ENCODE measurements at regions not wholly inside any gene's neighbourhood (a gene's known extent, or its start where the extent isn't known, plus 50 kb on each side); places are given as distances from the start of the nearest gene placed in this dataset.

DNA sequence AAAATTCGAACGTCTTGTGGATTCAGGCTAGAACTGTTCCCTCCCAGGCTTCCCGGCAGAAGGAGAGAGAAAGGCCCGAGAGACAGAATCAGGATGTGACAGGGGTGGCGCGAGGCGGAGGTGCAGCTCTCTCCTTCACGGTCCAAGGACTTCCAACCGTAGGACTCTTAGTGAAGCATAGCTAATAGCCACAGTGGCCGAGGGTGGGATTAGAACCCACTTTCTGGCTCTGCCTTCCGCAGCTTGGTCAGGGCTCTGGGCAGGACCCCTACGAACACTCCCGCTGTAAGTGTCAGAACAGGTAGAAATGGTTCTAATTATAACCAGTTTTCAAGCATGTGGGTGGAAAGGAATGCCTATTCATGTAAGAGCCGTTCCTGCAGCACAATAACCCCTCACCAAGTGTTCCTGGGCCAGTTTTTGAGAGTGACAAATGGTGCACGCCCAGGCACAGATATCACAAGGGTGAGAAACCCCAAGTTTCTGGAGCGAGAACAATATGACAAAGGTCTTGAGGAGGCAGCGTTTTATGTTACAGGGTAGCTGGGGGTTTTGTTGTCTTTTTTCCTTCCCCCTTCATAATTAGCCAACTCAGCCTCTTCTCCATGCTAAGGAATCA, 86.4 kb downstream of the SYF2 start:
- ATAC-seq (ENCODE audit: low read depth) (no peak), DNase-seq (no peak)
- H3K4me1 Mint-ChIP-seq, result peaks cover 7% of the 10 kb centered on the region
- no peak overlapping the region for H3K4me3 Mint-ChIP-seq
- H3K9me3 Mint-ChIP-seq, result no peaks in the 10 kb centered on the region
- POLR2A ChIA-PET, result no interaction called here
- H3K27me3 Mint-ChIP-seq, result peaks cover 29% of the 10 kb centered on the region
- H3K36me3 Mint-ChIP-seq, result no peaks in the 10 kb centered on the region
- H3K27ac Mint-ChIP-seq, result no peak overlapping the region

DNA sequence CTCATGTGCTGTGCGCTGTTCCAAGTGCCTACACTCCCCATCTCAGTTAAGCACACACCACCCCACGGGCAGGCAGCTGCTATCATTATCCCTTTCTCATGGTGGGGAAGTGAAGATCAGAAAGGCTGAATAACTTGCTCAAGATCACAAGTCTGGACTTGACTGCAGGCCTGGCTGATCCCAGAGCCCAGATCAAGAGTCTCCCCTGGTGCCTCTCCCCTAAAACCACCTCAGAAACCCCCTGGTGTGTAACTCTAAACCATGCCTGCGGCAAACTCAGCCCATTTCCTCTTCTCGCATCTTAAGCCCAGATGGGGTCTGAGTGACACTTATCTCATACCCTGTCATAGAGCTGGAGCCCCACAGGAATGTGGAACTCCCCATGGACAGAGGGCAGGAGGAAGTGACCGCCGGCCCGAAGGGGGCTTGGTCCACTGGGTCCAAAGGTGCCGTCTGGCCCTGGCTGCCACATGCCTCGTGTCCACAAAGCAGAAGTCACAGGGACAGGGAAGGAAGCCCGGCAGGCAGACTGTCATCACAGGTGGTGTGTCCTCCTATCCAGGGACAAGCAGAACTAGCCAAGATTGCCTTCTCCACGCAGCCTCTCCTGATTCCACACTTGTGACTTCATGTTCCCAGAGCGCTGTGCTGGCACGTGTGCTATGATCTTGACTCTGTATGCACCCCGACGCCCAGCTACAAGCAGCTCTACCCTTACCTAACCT, 92.1 kb downstream of the SYF2 start:
- Mint-ChIP-seq H3K9me3 (no peaks in the 10 kb centered on the region), H3K36me3 (no peaks in the 10 kb centered on the region), H3K4me1 (peaks cover 5% of the 10 kb centered on the region), H3K27me3 (peaks cover 36% of the 10 kb centered on the region), H3K4me3 (no peak overlapping the region), H3K27ac (no peak overlapping the region)
- DNase-seq, result no peak
- POLR2A ChIA-PET, result interaction anchor here (0.6 kb wide), 1 partner anchor 204 kb away, joined by 3 read pairs; no protein-coding TSS in a partner anchor
- no peak for ATAC-seq (ENCODE audit: low read depth)

DNA sequence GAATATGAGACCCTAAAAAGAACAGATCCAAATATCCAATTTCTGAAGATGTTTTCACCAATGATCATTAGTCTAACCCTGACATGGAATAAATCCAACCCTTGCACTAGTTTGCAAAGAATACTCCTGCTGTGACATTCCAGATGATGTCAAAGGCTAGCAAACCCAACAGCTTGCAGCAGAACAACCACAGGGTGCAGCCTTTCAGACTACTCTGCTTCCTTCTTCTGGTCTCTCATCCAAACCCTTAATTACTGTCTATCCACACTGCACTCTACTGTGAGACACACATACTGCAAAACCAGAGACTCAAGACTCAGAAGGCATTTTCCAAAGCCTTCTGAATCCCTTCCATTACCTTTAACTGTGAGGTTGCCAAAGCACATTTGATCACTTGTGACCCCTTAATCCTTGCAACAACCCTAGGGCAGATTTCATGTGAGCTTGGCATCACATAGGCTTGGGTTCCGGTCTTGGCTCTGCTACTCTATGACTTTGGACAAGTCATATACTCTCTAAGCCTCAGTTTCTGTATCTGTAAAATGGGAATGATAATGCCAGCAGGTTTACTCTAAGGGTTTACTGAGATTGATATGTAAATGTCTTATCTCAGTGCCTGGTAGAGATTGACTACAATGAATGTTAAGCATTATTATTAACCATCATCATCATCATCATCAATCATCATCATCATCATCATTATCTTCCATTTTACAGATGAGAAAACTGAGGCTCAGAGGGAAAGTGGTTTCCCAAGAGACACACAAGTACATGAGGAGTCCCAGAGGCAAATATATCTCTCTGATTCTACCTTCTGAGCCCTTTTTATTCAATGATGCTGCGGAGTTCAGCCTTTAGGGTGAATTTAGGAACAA, 94.5 kb downstream of the SYF2 start:
- POLR2A ChIA-PET, result no interaction called here
- Mint-ChIP-seq H3K36me3 (no peaks in the 10 kb centered on the region), H3K4me1 (peaks cover 5% of the 10 kb centered on the region), H3K27ac (no peak overlapping the region), H3K4me3 (no peak overlapping the region), H3K27me3 (peaks cover 39% of the 10 kb centered on the region), H3K9me3 (no peaks in the 10 kb centered on the region)
- DNase-seq (no peak), ATAC-seq (ENCODE audit: low read depth) (no peak)

GRCh38 chr1:25137106-25137505, 95.2 kb downstream of the SYF2 start:
- no peaks in the 10 kb centered on the region for H3K9me3 Mint-ChIP-seq
- peaks cover 39% of the 10 kb centered on the region for H3K27me3 Mint-ChIP-seq
- DNase-seq (no peak), ATAC-seq (ENCODE audit: low read depth) (no peak)
- no peak overlapping the region for H3K27ac Mint-ChIP-seq
- POLR2A ChIA-PET, result no interaction called here
- peaks cover 5% of the 10 kb centered on the region for H3K4me1 Mint-ChIP-seq
- no peaks in the 10 kb centered on the region for H3K36me3 Mint-ChIP-seq
- H3K4me3 Mint-ChIP-seq, result no peak overlapping the region

DNA sequence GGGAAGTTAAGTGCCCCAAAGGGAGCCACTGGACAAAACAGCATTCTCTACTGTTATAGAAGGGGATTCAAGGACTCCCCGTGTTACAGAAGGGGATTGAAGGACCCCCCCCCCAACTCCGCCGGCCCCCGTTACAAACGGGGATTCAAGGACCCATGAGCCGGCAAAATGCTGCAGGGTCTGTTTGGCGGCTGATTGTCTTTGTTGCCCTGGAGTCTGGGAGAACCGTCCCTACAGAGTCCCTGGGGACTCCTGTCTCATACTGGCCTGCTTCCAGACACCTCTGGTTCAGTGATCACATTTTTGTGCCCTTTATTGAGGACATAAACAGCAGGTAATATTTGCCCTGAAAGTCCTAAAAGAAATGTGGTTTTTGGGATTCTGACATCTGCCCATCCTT, 96.4 kb downstream of the SYF2 start:
- POLR2A ChIA-PET, result no interaction called here
- no peaks in the 10 kb centered on the region for H3K9me3 Mint-ChIP-seq
- H3K27ac Mint-ChIP-seq, result no peak overlapping the region
- DNase-seq (no peak), ATAC-seq (ENCODE audit: low read depth) (no peak)
- peaks cover 5% of the 10 kb centered on the region for H3K4me1 Mint-ChIP-seq
- H3K4me3 Mint-ChIP-seq, result no peak overlapping the region
- H3K36me3 Mint-ChIP-seq, result no peaks in the 10 kb centered on the region
- H3K27me3 Mint-ChIP-seq, result peaks cover 44% of the 10 kb centered on the region

GRCh38 chr1:25134801-25135461, 97.4 kb downstream of the SYF2 start:
- Mint-ChIP-seq H3K4me3 (no peak overlapping the region), H3K27ac (no peak overlapping the region), H3K4me1 (no peaks in the 10 kb centered on the region), H3K27me3 (peaks cover 41% of the 10 kb centered on the region), H3K36me3 (no peaks in the 10 kb centered on the region), H3K9me3 (no peaks in the 10 kb centered on the region)
- POLR2A ChIA-PET, result no interaction called here
- DNase-seq, result no peak
- no peak for ATAC-seq (ENCODE audit: low read depth)

DNA sequence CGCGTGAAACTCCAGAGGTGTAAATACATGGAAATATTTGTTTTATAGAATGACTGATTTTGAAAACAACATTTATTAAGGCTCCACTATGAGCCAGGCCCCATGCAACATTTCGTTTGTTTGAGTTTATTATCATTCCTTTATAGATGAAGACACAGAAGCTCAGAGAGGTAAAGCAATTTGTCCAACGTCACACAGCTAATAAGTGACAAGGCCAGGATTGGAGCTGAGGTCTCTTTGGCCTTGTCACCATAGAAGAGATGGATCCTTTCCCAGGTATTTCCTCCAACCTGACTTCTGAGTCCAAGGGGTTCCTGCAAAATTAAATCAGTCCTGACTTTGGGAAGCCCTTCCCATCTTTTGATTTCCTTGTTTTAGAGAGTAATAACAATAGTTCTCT, 98.0 kb downstream of the SYF2 start:
- H3K4me3 Mint-ChIP-seq, result no peak overlapping the region
- POLR2A ChIA-PET, result no interaction called here
- H3K27me3 Mint-ChIP-seq, result peaks cover 37% of the 10 kb centered on the region
- H3K9me3 Mint-ChIP-seq, result no peaks in the 10 kb centered on the region
- no peak overlapping the region for H3K27ac Mint-ChIP-seq
- no peaks in the 10 kb centered on the region for H3K4me1 Mint-ChIP-seq
- ATAC-seq (ENCODE audit: low read depth) (no peak), DNase-seq (no peak)
- no peaks in the 10 kb centered on the region for H3K36me3 Mint-ChIP-seq

DNA sequence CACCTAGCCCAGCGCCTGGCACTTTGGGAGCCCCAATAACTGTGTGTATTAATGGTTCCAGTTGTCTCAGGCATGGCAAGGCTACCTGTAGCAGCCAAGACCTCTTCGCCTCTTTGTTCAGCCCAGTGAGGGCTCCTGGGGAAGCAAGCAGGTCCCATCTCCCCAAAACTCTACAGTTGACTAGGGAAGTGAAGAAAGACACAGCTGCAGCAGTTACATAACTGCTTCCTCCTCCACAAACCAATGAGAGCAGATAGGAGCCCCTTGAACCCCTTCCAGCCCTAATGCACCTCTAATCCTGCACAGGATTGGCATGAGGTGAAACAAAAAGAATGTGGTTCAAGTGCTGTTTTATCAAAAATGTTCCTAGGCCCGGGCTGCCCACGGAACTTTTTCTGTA, 100.5 kb downstream of the SYF2 start:
- Mint-ChIP-seq H3K9me3 (no peaks in the 10 kb centered on the region), H3K27me3 (peaks cover 28% of the 10 kb centered on the region), H3K27ac (no peak overlapping the region), H3K4me3 (no peak overlapping the region), H3K4me1 (no peaks in the 10 kb centered on the region), H3K36me3 (no peaks in the 10 kb centered on the region)
- ATAC-seq (ENCODE audit: low read depth) (no peak), DNase-seq (no peak)
- POLR2A ChIA-PET, result no interaction called here

DNA sequence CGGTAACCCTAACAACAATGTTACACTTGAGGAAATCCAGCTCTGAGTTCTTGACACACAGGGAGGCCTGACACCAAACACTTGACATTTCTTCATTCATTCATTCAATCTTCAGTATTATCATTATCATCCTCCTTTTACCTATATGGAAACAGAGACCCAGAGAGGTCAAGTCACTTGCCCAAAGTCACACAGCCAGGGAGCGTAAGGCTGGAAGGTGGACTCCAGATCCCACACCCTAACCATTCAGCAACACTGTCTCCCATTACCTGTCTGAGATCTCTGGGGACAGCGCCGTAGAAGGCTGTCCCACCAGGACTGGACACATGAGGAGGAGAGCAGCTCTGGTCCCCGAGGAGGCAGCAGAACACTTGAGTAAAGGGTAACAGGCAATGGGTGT, 101.4 kb downstream of the SYF2 start:
- Mint-ChIP-seq H3K4me3 (no peak overlapping the region), H3K9me3 (no peaks in the 10 kb centered on the region), H3K4me1 (no peaks in the 10 kb centered on the region), H3K36me3 (no peaks in the 10 kb centered on the region), H3K27me3 (peaks cover 32% of the 10 kb centered on the region), H3K27ac (no peak overlapping the region)
- POLR2A ChIA-PET, result no interaction called here
- ATAC-seq (ENCODE audit: low read depth) (no peak), DNase-seq (no peak)

- Mint-ChIP-seq H3K36me3 (no peaks in the 10 kb centered on the region), H3K9me3 (no peaks in the 10 kb centered on the region), H3K27ac (no peak overlapping the region), H3K4me3 (no peak overlapping the region), H3K27me3 (peaks cover 37% of the 10 kb centered on the region), H3K4me1 (no peaks in the 10 kb centered on the region)
- POLR2A ChIA-PET, result no interaction called here
- ATAC-seq (ENCODE audit: low read depth), result no peak
- no peak for DNase-seq
Observed at GRCh38 chr1:25129380-25129779, 102.9 kb downstream of the SYF2 start.

GRCh38 chr1:25128121-25128621, 104.1 kb downstream of the SYF2 start:
- no peak for DNase-seq
- Mint-ChIP-seq H3K9me3 (no peaks in the 10 kb centered on the region), H3K4me1 (no peaks in the 10 kb centered on the region), H3K4me3 (no peak overlapping the region), H3K36me3 (no peaks in the 10 kb centered on the region), H3K27ac (no peak overlapping the region), H3K27me3 (peaks cover 31% of the 10 kb centered on the region)
- POLR2A ChIA-PET, result no interaction called here
- no peak for ATAC-seq (ENCODE audit: low read depth)

DNA sequence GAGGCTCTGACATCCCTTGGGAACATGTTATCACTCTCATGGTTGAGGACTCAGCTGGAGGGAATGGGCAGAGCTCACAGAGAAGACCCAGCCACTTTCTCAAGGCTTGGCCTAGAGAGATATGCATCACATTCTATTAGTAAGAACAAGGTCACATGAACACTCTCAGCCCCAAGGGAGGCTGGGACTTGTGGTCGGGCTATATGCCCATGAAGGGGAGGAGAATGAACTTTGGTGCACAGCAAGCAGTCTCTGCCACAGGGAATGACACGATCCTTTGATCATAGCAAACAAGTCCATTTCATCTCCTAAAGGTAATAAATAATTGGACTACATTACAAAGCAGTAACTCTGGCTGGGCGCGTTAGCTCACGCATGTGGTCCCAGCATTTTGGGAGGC, 105.7 kb downstream of the SYF2 start:
- DNase-seq, result no peak
- Mint-ChIP-seq H3K9me3 (no peaks in the 10 kb centered on the region), H3K27ac (no peak overlapping the region), H3K4me1 (no peaks in the 10 kb centered on the region), H3K36me3 (no peaks in the 10 kb centered on the region), H3K4me3 (no peak overlapping the region), H3K27me3 (peaks cover 21% of the 10 kb centered on the region)
- no peak for ATAC-seq (ENCODE audit: low read depth)
- POLR2A ChIA-PET, result no interaction called here

GRCh38 chr1:25123551-25123950, 108.8 kb downstream of the SYF2 start:
- Mint-ChIP-seq H3K36me3 (no peaks in the 10 kb centered on the region), H3K4me1 (peaks cover 18% of the 10 kb centered on the region), H3K27ac (no peak overlapping the region), H3K9me3 (no peaks in the 10 kb centered on the region), H3K27me3 (peaks cover 14% of the 10 kb centered on the region), H3K4me3 (no peak overlapping the region)
- no peak for DNase-seq
- ATAC-seq (ENCODE audit: low read depth), result no peak
- POLR2A ChIA-PET, result no interaction called here

Data from activated naive CD8-positive, alpha-beta T cell treated with anti-CD3 and anti-CD28 coated beads, Interleukin-2, amount 10 ng/mL, durations not matched to agents 7 days and 5 days (primary cell).